Stimulated activated CD4-positive, alpha-beta T cell treated with anti-CD3 and anti-CD28 coated beads, Interleukin-12 subunit alpha, Interleukin-12 subunit beta, amount 100 ng/mL, for 4 hours (primary cell): ENCODE measurements at regions not wholly inside any gene's neighbourhood (a gene's known extent, or its start where the extent isn't known, plus 50 kb on each side); places are given as distances from the start of the nearest gene placed in this dataset.
"Not testable (repeated sequence)": the region's sequence is repeated elsewhere in the genome, so short reads cannot be mapped to it uniquely, and the experiment has no call there.

Experiments
- DNase-seq: peaks from one replicate; pipeline ENCODE4 v3.0.0-alpha.2; 2020

GRCh38 chr15:20785151-20785936 is 80.8 kb downstream of the POTEB2 start:
- not testable (repeated sequence) for DNase-seq

GRCh38 chr15:20783598-20784184 is 82.4 kb downstream of the POTEB2 start:
- DNase-seq, result not testable (repeated sequence)

- not testable (repeated sequence) for DNase-seq
Measured at GRCh38 chr15:20775412-20775811, 90.7 kb downstream of the POTEB2 start.

- DNase-seq, result not testable (repeated sequence)
Measured at GRCh38 chr15:20767943-20768342, 98.2 kb downstream of the POTEB2 start.

GRCh38 chr15:20762422-20762821 is 103.7 kb downstream of the POTEB2 start:
- DNase-seq, result not testable (repeated sequence)

- not testable (repeated sequence) for DNase-seq
Measured at GRCh38 chr15:20756440-20756839, 109.7 kb downstream of the POTEB2 start.

GRCh38 chr15:20755665-20756398 is 110.3 kb downstream of the POTEB2 start:
- peak; percentile 63 for DNase-seq

GRCh38 chr15:20733493-20733892 is 132.6 kb downstream of the POTEB2 start:
- not testable (repeated sequence) for DNase-seq
